ENCODE measurements at regions not wholly inside any gene's neighbourhood (a gene's known extent, or its start where the extent isn't known, plus 50 kb on each side); places are given as distances from the start of the nearest gene placed in this dataset.

DNA sequence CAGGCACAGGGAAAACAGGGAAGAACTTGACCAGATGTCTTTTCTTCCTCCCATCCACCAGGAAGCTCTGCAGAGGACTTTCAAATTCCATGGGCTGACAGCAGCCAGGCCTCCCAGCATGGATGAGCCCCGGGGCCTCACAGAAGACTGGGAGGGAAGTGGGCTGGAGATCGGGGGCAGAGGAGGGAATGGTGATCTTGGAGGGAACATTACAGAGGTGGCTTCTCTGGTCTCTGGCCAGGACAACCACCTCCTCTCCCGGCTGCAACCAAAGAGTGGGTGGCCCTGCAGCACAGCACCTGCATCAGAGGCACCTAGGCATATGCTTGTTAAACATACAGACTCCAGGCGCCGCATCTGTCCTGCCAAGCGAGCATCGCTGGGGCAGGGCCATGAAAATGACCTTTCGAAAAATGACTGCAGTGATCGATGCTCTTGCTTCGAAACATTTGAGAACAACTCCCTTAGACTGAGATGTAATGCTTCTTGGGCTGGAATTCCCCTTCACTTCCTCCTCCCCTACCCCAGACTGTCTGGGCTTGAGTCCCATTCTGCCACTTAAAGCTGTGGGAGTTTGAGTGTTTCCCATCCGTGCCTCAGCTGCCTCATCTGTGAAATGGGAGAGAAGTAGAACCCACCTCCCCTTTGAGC is 68.7 kb upstream of the UNC5A start:
- TF ChIP-seq, protein P1, sequence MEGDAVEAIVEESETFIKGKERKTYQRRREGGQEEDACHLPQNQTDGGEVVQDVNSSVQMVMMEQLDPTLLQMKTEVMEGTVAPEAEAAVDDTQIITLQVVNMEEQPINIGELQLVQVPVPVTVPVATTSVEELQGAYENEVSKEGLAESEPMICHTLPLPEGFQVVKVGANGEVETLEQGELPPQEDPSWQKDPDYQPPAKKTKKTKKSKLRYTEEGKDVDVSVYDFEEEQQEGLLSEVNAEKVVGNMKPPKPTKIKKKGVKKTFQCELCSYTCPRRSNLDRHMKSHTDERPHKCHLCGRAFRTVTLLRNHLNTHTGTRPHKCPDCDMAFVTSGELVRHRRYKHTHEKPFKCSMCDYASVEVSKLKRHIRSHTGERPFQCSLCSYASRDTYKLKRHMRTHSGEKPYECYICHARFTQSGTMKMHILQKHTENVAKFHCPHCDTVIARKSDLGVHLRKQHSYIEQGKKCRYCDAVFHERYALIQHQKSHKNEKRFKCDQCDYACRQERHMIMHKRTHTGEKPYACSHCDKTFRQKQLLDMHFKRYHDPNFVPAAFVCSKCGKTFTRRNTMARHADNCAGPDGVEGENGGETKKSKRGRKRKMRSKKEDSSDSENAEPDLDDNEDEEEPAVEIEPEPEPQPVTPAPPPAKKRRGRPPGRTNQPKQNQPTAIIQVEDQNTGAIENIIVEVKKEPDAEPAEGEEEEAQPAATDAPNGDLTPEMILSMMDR (IDR thresholded peaks at IDR 0.05): no peak
- TF ChIP-seq EP300 (IDR thresholded peaks at IDR 0.05) (no peak), POLR2AphosphoS5 (IDR thresholded peaks at IDR 0.05) (no peak), POLR2A (IDR thresholded peaks at IDR 0.05; ENCODE audit: low read depth) (no peak)

All from esophagus muscularis mucosa (tissue), 4 donors.